ENCODE measurements at regions not wholly inside any gene's neighbourhood (a gene's known extent, or its start where the extent isn't known, plus 50 kb on each side); places are given as distances from the start of the nearest gene placed in this dataset.

DNA sequence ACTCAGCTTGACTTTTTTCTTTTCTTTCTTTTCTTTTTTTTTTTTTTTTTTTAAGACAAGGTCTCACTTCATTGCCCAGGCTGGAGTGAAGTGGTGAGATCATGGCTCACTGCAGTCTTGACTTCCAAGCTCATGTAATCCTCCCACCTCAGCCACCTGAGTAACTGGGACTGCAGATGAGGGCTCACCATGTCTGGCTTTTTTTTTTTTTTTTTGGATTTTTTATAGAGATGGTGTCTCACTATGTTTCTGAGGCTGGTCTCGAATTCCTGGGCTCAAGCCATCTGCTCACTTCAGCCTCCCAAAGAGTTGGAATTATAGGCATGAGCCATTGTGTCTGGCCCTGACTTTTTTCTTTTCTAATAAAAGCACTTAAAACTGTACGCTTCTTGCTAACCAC, 358.2 kb upstream of the IGFBP3 start:
- TF ChIP-seq JUND (IDR thresholded peaks at IDR 0.05; ENCODE audit: low read length), result no peak
- TF ChIP-seq, protein P1, sequence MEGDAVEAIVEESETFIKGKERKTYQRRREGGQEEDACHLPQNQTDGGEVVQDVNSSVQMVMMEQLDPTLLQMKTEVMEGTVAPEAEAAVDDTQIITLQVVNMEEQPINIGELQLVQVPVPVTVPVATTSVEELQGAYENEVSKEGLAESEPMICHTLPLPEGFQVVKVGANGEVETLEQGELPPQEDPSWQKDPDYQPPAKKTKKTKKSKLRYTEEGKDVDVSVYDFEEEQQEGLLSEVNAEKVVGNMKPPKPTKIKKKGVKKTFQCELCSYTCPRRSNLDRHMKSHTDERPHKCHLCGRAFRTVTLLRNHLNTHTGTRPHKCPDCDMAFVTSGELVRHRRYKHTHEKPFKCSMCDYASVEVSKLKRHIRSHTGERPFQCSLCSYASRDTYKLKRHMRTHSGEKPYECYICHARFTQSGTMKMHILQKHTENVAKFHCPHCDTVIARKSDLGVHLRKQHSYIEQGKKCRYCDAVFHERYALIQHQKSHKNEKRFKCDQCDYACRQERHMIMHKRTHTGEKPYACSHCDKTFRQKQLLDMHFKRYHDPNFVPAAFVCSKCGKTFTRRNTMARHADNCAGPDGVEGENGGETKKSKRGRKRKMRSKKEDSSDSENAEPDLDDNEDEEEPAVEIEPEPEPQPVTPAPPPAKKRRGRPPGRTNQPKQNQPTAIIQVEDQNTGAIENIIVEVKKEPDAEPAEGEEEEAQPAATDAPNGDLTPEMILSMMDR (IDR thresholded peaks at IDR 0.05; ENCODE audit: control extremely low read depth in 1 of 3, insufficient read depth in 1 of 3, low read depth in 1 of 3, low read length in 3 of 3), result no peak
- TF ChIP-seq, protein P2, sequence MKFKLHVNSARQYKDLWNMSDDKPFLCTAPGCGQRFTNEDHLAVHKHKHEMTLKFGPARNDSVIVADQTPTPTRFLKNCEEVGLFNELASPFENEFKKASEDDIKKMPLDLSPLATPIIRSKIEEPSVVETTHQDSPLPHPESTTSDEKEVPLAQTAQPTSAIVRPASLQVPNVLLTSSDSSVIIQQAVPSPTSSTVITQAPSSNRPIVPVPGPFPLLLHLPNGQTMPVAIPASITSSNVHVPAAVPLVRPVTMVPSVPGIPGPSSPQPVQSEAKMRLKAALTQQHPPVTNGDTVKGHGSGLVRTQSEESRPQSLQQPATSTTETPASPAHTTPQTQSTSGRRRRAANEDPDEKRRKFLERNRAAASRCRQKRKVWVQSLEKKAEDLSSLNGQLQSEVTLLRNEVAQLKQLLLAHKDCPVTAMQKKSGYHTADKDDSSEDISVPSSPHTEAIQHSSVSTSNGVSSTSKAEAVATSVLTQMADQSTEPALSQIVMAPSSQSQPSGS (IDR thresholded peaks at IDR 0.05; ENCODE audit: low read length), result no peak
- no peak for TF ChIP-seq HDAC2 (IDR thresholded peaks at IDR 0.05; ENCODE audit: borderline replicate concordance in 1 of 2, low read depth in 2 of 2, low read length in 2 of 2)
- no peak for TF ChIP-seq POLR2A (IDR thresholded peaks at IDR 0.05; ENCODE audit: control extremely low read depth in 1 of 2, low read depth in 2 of 2, low read length in 2 of 2)
- TF ChIP-seq TAF1 (IDR thresholded peaks at IDR 0.05; ENCODE audit: low read depth, low read length), result no peak
- no peak for TF ChIP-seq BACH1 (IDR thresholded peaks at IDR 0.05; ENCODE audit: low read length)
- TF ChIP-seq SIN3A (conservative IDR thresholded peaks at IDR 0.05 in 1 of 2, IDR thresholded peaks at IDR 0.05 in 1 of 2; ENCODE audit: low read depth in 1 of 2, low read length in 2 of 2), result no peak
- TF ChIP-seq, protein P3, sequence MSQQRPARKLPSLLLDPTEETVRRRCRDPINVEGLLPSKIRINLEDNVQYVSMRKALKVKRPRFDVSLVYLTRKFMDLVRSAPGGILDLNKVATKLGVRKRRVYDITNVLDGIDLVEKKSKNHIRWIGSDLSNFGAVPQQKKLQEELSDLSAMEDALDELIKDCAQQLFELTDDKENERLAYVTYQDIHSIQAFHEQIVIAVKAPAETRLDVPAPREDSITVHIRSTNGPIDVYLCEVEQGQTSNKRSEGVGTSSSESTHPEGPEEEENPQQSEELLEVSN (IDR thresholded peaks at IDR 0.05), result no peak
- TF ChIP-seq POU5F1 (IDR thresholded peaks at IDR 0.05; ENCODE audit: low read depth, low read length), result no peak
- TF ChIP-seq, protein P4, sequence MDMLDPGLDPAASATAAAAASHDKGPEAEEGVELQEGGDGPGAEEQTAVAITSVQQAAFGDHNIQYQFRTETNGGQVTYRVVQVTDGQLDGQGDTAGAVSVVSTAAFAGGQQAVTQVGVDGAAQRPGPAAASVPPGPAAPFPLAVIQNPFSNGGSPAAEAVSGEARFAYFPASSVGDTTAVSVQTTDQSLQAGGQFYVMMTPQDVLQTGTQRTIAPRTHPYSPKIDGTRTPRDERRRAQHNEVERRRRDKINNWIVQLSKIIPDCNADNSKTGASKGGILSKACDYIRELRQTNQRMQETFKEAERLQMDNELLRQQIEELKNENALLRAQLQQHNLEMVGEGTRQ (IDR thresholded peaks at IDR 0.05; ENCODE audit: low read length), result no peak
- TF ChIP-seq BRCA1 (IDR thresholded peaks at IDR 0.05; ENCODE audit: low read depth, low read length), result no peak
- TF ChIP-seq CBX8 (IDR thresholded peaks at IDR 0.05; ENCODE audit: borderline replicate concordance, low read depth, low read length), result no peak
- no peak for TF ChIP-seq RAD21 (IDR thresholded peaks at IDR 0.05 in 1 of 2, conservative IDR thresholded peaks at IDR 0.05 in 1 of 2; ENCODE audit: low read depth in 2 of 2, low read length in 2 of 2)

Measured in H1 (cell line).